GM23338 (cell line): ENCODE measurements at regions not wholly inside any gene's neighbourhood (a gene's known extent, or its start where the extent isn't known, plus 50 kb on each side); places are given as distances from the start of the nearest gene placed in this dataset.

Experiments used
- ATAC-seq: fragments of 200-7000 bp; cut with Tn5 transposase; 3 replicates; pipeline ENCODE4 v1.9.1; 2020
- DNase-seq: peaks from one replicate; pipeline ENCODE4 v3.0.0-alpha.2; 2015; ENCODE audit warnings: low spot score
- H2AFZ ChIP-seq: fragments of 200-600 bp; sonication (generic); 2 replicates; pipeline ENCODE4 v1.8.0; 2016; ENCODE audit warnings: antibody characterized with exemption, mild to moderate bottlenecking, moderate library complexity
- H3F3A ChIP-seq: fragments of 200-600 bp; sonication (generic); replicated peaks from 2 replicates; pipeline ENCODE4 v1.8.0; 2017; ENCODE audit warnings: antibody characterized with exemption, mixed run types, low read depth
- H3K27ac ChIP-seq: fragments of 200-600 bp; sonication (generic); 2 replicates; pipeline ENCODE4 v1.6.1; 2016; ENCODE audit warnings: low read depth
- H3K27me3 ChIP-seq: fragments of 200-600 bp; sonication (generic); 2 replicates; pipeline ENCODE4 v1.8.0; 2016; ENCODE audit warnings: mild to moderate bottlenecking, mixed run types, moderate library complexity; ENCODE audit not compliant: insufficient read depth
- H3K36me3 ChIP-seq: fragments of 200-600 bp; sonication (generic); 2 replicates; pipeline ENCODE4 v1.8.0; 2016; ENCODE audit warnings: mild to moderate bottlenecking; ENCODE audit not compliant: insufficient read depth
- H3K4me1 ChIP-seq: fragments of 200-600 bp; sonication (generic); 2 replicates; pipeline ENCODE4 v1.8.0; 2016; ENCODE audit warnings: mild to moderate bottlenecking, moderate library complexity; ENCODE audit not compliant: insufficient read depth
- H3K4me2 ChIP-seq: fragments of 200-600 bp; sonication (generic); 2 replicates; pipeline ENCODE4 v1.7.1; 2017; ENCODE audit warnings: mixed run types
- H3K4me3 ChIP-seq: fragments of 200-600 bp; sonication (generic); 2 replicates; pipeline ENCODE4 v1.6.1; 2016; ENCODE audit warnings: mixed run types
- H3K79me2 ChIP-seq: fragments of 200-600 bp; sonication (generic); replicated peaks from 2 replicates; pipeline ENCODE4 v1.8.0; 2017; ENCODE audit warnings: mild to moderate bottlenecking; ENCODE audit not compliant: insufficient read depth
- H3K9me2 ChIP-seq: fragments of 200-600 bp; sonication (generic); 2 replicates; pipeline ENCODE4 v1.8.0; 2017; ENCODE audit not compliant: insufficient read depth
- H4K20me1 ChIP-seq: fragments of 200-600 bp; sonication (generic); replicated peaks from 2 replicates; pipeline ENCODE4 v1.8.0; 2017; ENCODE audit warnings: mild to moderate bottlenecking; ENCODE audit not compliant: insufficient read depth
- H3K27ac Mint-ChIP-seq: 2 replicates; pipeline ENCODE4 v1.8.0; 2020; ENCODE audit warnings: inconsistent platforms, mild to moderate bottlenecking, moderate library complexity, mixed read lengths
- H3K27me3 Mint-ChIP-seq: 3 replicates; pipeline ENCODE4 v1.8.0; 2022; ENCODE audit warnings: low read depth, mild to moderate bottlenecking, moderate library complexity, mixed read lengths, inconsistent platforms; ENCODE audit not compliant: insufficient read depth, poor library complexity
- H3K36me3 Mint-ChIP-seq: 3 replicates; pipeline ENCODE4 v1.8.0; 2021; ENCODE audit warnings: low read depth, mild to moderate bottlenecking, inconsistent platforms, moderate library complexity, mixed read lengths
- H3K4me1 Mint-ChIP-seq: 3 replicates; pipeline ENCODE4 v1.8.0; 2020; ENCODE audit warnings: mild to moderate bottlenecking, inconsistent platforms, mixed read lengths
- H3K4me3 Mint-ChIP-seq: 3 replicates; pipeline ENCODE4 v1.8.0; 2021; ENCODE audit warnings: moderate library complexity, mild to moderate bottlenecking, inconsistent platforms, mixed read lengths
- H3K9me3 Mint-ChIP-seq: 3 replicates; pipeline ENCODE4 v1.8.0; 2020; ENCODE audit warnings: moderate library complexity, mild to moderate bottlenecking, inconsistent platforms, mixed read lengths
- CREB1 ChIP-seq: fragments of 250-450 bp; sonication (Bioruptor Pico); IDR thresholded peaks from 2 replicates; pipeline ENCODE4 v1.5.0; 2020; ENCODE audit warnings: low read depth, mild to moderate bottlenecking, moderate library complexity
- CTCF ChIP-seq, 2 experiments: fragments of 200-600 bp in 1 of 2; sonication (generic) in 1 of 2; conservative IDR thresholded peaks; 2 replicates each; pipeline versions ENCODE4 v1.5.1 to v1.6.1; 2016 to 2017; ENCODE audit warnings: antibody characterized with exemption in 2 of 2, low read depth in 2 of 2, mild to moderate bottlenecking in 2 of 2, moderate library complexity in 1 of 2
- ETS1 ChIP-seq: IDR thresholded peaks from 2 replicates; pipeline ENCODE4 v1.6.1; 2016; ENCODE audit warnings: antibody characterized with exemption
- EZH2 ChIP-seq: fragments of 200-600 bp; sonication (generic); IDR thresholded peaks from one replicate; pipeline ENCODE4 v1.8.0; 2017; ENCODE audit warnings: antibody characterized with exemption, mild to moderate bottlenecking, low read depth; ENCODE audit not compliant: unreplicated experiment
- EZH2phosphoT487 ChIP-seq: fragments of 200-600 bp; sonication (generic); IDR thresholded peaks from one replicate; pipeline ENCODE4 v1.8.1; 2018; ENCODE audit warnings: antibody characterized with exemption; ENCODE audit not compliant: unreplicated experiment
- JUNB ChIP-seq: IDR thresholded peaks from one replicate; pipeline ENCODE4 v1.6.1; 2016; ENCODE audit warnings: antibody characterized with exemption; ENCODE audit not compliant: unreplicated experiment
- NANOG ChIP-seq: IDR thresholded peaks from 2 replicates; pipeline ENCODE4 v1.6.1; 2016; ENCODE audit warnings: antibody characterized with exemption, borderline replicate concordance
- POLR2AphosphoS5 ChIP-seq: IDR thresholded peaks from 2 replicates; pipeline ENCODE4 v1.6.1; 2016; ENCODE audit warnings: antibody characterized with exemption, low read depth
- STAT1 ChIP-seq: IDR thresholded peaks from one replicate; pipeline ENCODE4 v1.6.1; 2016; ENCODE audit warnings: antibody characterized with exemption; ENCODE audit not compliant: unreplicated experiment
- ZNF114 ChIP-seq: fragments of 250-450 bp; sonication (Bioruptor Pico); IDR thresholded peaks from 2 replicates; pipeline ENCODE4 v1.5.0; 2020; ENCODE audit warnings: mild to moderate bottlenecking, moderate library complexity
- ZNF331 ChIP-seq: fragments of 250-450 bp; sonication (Bioruptor Pico); IDR thresholded peaks from 2 replicates; pipeline ENCODE4 v1.5.0; 2020; ENCODE audit warnings: low read depth, mild to moderate bottlenecking, moderate library complexity
- ZNF462 ChIP-seq: fragments of 250-450 bp; sonication (Bioruptor Pico); IDR thresholded peaks from 2 replicates; pipeline ENCODE4 v1.5.0; 2020; ENCODE audit warnings: mild to moderate bottlenecking, moderate library complexity
- TF ChIP-seq, protein P1 (sequence below): IDR thresholded peaks from one replicate; pipeline ENCODE4 v1.6.1; 2018; ENCODE audit warnings: antibody characterized with exemption; ENCODE audit not compliant: unreplicated experiment

GRCh38 chr5:106094839-106095238, 1575.9 kb downstream of the EFNA5 start:
- Histone ChIP-seq H3K27ac (no peak overlapping the region), H2AFZ (no peak overlapping the region)
- no peak overlapping the region for H3K27ac Mint-ChIP-seq

More at GRCh38 chr5:106094839-106095238, 1575.9 kb downstream of the EFNA5 start:
- H3K4me3 Mint-ChIP-seq, result no peak overlapping the region
- H3K36me3 Mint-ChIP-seq, result no peaks in the 10 kb centered on the region; the same call in 2 of the 3 replicates
- ATAC-seq (no peak), DNase-seq (no peak)
- Histone ChIP-seq H3F3A (no peaks in the 10 kb centered on the region), H3K27me3 (no peaks in the 10 kb centered on the region), H3K4me3 (no peak overlapping the region), H3K36me3 (no peaks in the 10 kb centered on the region), H3K79me2 (no peaks in the 10 kb centered on the region), H3K4me1 (peaks cover 3% of the 10 kb centered on the region), H3K9me2 (no peaks in the 10 kb centered on the region), H3K4me2 (no peak overlapping the region), H4K20me1 (no peaks in the 10 kb centered on the region)
- H3K27me3 Mint-ChIP-seq, result no peaks in the 10 kb centered on the region
- H3K4me1 Mint-ChIP-seq, result peaks cover 1% of the 10 kb centered on the region; the same call in 2 of the 3 replicates
- H3K9me3 Mint-ChIP-seq, result 0 out of 3 replicates have a peak, but pooled peaks cover under 1% of the 10 kb centered on the region
- TF ChIP-seq JUNB (no peak), ZNF462 (CRISPR knock-in tag) (no peak), STAT1 (no peak), CTCF (conservative IDR thresholded peaks at IDR 0.05; ENCODE audit: low read depth in 2 of 2) (no peak), CREB1 (CRISPR knock-in tag) (no peak), NANOG (no peak), ETS1 (no peak), EZH2phosphoT487 (no peak), EZH2 (no peak), ZNF114 (CRISPR knock-in tag) (no peak), ZNF331 (CRISPR knock-in tag) (no peak), POLR2AphosphoS5 (no peak)
- TF ChIP-seq, protein P1, sequence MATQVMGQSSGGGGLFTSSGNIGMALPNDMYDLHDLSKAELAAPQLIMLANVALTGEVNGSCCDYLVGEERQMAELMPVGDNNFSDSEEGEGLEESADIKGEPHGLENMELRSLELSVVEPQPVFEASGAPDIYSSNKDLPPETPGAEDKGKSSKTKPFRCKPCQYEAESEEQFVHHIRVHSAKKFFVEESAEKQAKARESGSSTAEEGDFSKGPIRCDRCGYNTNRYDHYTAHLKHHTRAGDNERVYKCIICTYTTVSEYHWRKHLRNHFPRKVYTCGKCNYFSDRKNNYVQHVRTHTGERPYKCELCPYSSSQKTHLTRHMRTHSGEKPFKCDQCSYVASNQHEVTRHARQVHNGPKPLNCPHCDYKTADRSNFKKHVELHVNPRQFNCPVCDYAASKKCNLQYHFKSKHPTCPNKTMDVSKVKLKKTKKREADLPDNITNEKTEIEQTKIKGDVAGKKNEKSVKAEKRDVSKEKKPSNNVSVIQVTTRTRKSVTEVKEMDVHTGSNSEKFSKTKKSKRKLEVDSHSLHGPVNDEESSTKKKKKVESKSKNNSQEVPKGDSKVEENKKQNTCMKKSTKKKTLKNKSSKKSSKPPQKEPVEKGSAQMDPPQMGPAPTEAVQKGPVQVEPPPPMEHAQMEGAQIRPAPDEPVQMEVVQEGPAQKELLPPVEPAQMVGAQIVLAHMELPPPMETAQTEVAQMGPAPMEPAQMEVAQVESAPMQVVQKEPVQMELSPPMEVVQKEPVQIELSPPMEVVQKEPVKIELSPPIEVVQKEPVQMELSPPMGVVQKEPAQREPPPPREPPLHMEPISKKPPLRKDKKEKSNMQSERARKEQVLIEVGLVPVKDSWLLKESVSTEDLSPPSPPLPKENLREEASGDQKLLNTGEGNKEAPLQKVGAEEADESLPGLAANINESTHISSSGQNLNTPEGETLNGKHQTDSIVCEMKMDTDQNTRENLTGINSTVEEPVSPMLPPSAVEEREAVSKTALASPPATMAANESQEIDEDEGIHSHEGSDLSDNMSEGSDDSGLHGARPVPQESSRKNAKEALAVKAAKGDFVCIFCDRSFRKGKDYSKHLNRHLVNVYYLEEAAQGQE, result no peak
